Gastrocnemius medialis (tissue), 4 donors: ENCODE measurements at regions not wholly inside any gene's neighbourhood (a gene's known extent, or its start where the extent isn't known, plus 50 kb on each side); places are given as distances from the start of the nearest gene placed in this dataset.

Experiments
- POLR2A ChIP-seq, 2 donors: fragments of 450-650 bp; IDR thresholded peaks; one replicate each; pipeline ENCODE4 v1.6.1; 2017; ENCODE audit warnings: antibody characterized with exemption in 2 of 2, mild to moderate bottlenecking in 2 of 2, moderate library complexity in 2 of 2
- TF ChIP-seq, protein P1 (sequence below), 5 experiments: fragments of 450-650 bp in 3 of 5; fragments of 200-600 bp in 2 of 5; sonication (generic) in 2 of 5; IDR thresholded peaks in 4 of 5; conservative IDR thresholded peaks in 1 of 5; 1 replicate in 4 of 5; 2 replicates in 1 of 5; pipeline ENCODE4 v1.5.1; 2016 to 2019; ENCODE audit warnings: antibody characterized with exemption in 5 of 5, mild to moderate bottlenecking in 3 of 5, moderate library complexity in 3 of 5

DNA sequence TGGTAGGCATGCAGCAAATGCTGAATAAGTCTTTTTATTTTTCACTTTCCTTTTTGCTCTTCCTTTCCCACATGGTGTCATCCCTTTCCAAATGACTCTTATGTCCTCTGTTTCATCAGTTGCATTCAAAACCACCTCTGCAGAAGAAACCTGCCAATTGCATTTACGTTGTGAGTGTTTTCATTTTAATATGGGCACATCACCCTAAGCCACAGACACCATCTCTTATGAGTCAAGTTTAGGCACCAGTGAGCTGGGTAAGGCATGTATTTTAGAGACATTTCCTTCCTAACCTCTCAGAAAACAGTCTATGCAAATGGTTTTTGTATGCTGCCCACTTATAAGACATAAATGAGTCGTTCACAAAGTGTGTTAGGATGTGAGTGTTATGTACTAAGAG, 223.3 kb upstream of the ADAMTS9 start:
- TF ChIP-seq, protein P1, sequence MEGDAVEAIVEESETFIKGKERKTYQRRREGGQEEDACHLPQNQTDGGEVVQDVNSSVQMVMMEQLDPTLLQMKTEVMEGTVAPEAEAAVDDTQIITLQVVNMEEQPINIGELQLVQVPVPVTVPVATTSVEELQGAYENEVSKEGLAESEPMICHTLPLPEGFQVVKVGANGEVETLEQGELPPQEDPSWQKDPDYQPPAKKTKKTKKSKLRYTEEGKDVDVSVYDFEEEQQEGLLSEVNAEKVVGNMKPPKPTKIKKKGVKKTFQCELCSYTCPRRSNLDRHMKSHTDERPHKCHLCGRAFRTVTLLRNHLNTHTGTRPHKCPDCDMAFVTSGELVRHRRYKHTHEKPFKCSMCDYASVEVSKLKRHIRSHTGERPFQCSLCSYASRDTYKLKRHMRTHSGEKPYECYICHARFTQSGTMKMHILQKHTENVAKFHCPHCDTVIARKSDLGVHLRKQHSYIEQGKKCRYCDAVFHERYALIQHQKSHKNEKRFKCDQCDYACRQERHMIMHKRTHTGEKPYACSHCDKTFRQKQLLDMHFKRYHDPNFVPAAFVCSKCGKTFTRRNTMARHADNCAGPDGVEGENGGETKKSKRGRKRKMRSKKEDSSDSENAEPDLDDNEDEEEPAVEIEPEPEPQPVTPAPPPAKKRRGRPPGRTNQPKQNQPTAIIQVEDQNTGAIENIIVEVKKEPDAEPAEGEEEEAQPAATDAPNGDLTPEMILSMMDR (IDR thresholded peaks at IDR 0.05 in 4 of 5, conservative IDR thresholded peaks at IDR 0.05 in 1 of 5), result no peak
- no peak for TF ChIP-seq POLR2A (IDR thresholded peaks at IDR 0.05)
